Endothelial cell of umbilical vein (primary cell): ENCODE measurements at regions not wholly inside any gene's neighbourhood (a gene's known extent, or its start where the extent isn't known, plus 50 kb on each side); places are given as distances from the start of the nearest gene placed in this dataset.

ENCODE experiments used
- BruUV-seq: library from RNA; stranded (reverse); fragments of 400-500 nt; replicated peaks from 2 replicates; lab custom pipeline; 2021; lab: Mats Ljungman, UMichigan
- CTCF ChIA-PET: fragments of 300-600, 350-600 bp; sonication (Branson Sonifier 250); formaldehyde crosslinking; loops from one replicate; lab custom pipeline; 2021; ENCODE audit warnings: antibody characterized with exemption, inconsistent platforms; lab: Charles Lee
- POLR2A ChIA-PET: fragments of 300-600, 350-600 bp; sonication (Branson Sonifier 250); formaldehyde crosslinking; loops from one replicate; lab custom pipeline; 2021; ENCODE audit warnings: antibody characterized with exemption, inconsistent platforms; lab: Charles Lee
- DNase-seq: peaks from one replicate; pipeline ENCODE4 v3.0.0-alpha.2; 2011; ENCODE audit warnings: low read depth, low spot score
- FAIRE-seq: peaks from 2 replicates; lab custom pipeline; 2011; peaks lifted over from hg19 to GRCh38; lab: Jason Lieb, UNC
- H2AFZ ChIP-seq: 2 replicates; pipeline ENCODE4 v1.6.0; 2012; ENCODE audit warnings: low read depth, low read length, control low read depth, inconsistent platforms
- H3K27ac ChIP-seq: 2 replicates; pipeline ENCODE4 v1.5.1; 2011; ENCODE audit warnings: low read depth, mild to moderate bottlenecking, control low read depth, low read length, moderate library complexity; ENCODE audit not compliant: insufficient read depth
- H3K27me3 ChIP-seq, 2 experiments: 2 replicates each; pipeline versions ENCODE4 v1.6.0 to v1.6.1; 2011; ENCODE audit warnings: low read length in 2 of 2, mixed read lengths in 1 of 2; ENCODE audit not compliant: control insufficient read depth in 2 of 2, insufficient read depth in 2 of 2
- H3K36me3 ChIP-seq, 2 experiments: 2 replicates in 1 of 2; 3 replicates in 1 of 2; pipeline ENCODE4 v1.5.1; 2011; ENCODE audit warnings: low read length in 2 of 2, mild to moderate bottlenecking in 1 of 2, moderate library complexity in 1 of 2; ENCODE audit not compliant: control insufficient read depth in 2 of 2, insufficient read depth in 2 of 2; ENCODE audit errors: extremely low read depth in 1 of 2
- H3K4me1 ChIP-seq: 3 replicates; pipeline ENCODE4 v1.5.1; 2011; ENCODE audit warnings: mild to moderate bottlenecking, low read length; ENCODE audit not compliant: control insufficient read depth, insufficient read depth; ENCODE audit errors: extremely low read depth
- H3K4me2 ChIP-seq: 2 replicates; pipeline ENCODE4 v1.6.1; 2011; ENCODE audit warnings: low read length, control low read depth, mixed read lengths; ENCODE audit not compliant: insufficient read depth
- H3K4me3 ChIP-seq, 3 experiments: fragments of 200-600 bp in 1 of 3; sonication (generic), shearing (Covaris generic) in 1 of 3; replicated peaks in 1 of 3; 2 replicates each; pipeline ENCODE4 v1.5.1; 2011 to 2016; ENCODE audit warnings: control low read depth in 3 of 3, low read length in 3 of 3, mild to moderate bottlenecking in 2 of 3, inconsistent platforms in 1 of 3, low read depth in 1 of 3, moderate library complexity in 1 of 3; ENCODE audit not compliant: insufficient read depth in 1 of 3
- H3K79me2 ChIP-seq: 2 replicates; pipeline ENCODE4 v1.6.0; 2012; ENCODE audit warnings: low read length, inconsistent platforms; ENCODE audit not compliant: control insufficient read depth, insufficient read depth
- H3K9ac ChIP-seq: replicated peaks from 2 replicates; pipeline ENCODE3; 2011; ENCODE audit warnings: low read length, control low read depth; ENCODE audit not compliant: insufficient read depth; ENCODE audit errors: extremely low read depth
- H3K9me1 ChIP-seq: replicated peaks from 3 replicates; pipeline ENCODE4 v1.6.0; 2011; ENCODE audit warnings: mild to moderate bottlenecking, low read length; ENCODE audit not compliant: control insufficient read depth, insufficient read depth; ENCODE audit errors: extremely low read depth
- H3K9me3 ChIP-seq: replicated peaks from 2 replicates; pipeline ENCODE4 v1.5.1; 2012; ENCODE audit warnings: low read length, inconsistent platforms; ENCODE audit not compliant: control insufficient read depth, insufficient read depth
- H4K20me1 ChIP-seq: replicated peaks from 2 replicates; pipeline ENCODE3; 2011; ENCODE audit warnings: mild to moderate bottlenecking, low read length; ENCODE audit not compliant: control insufficient read depth, insufficient read depth; ENCODE audit errors: extremely low read depth
- CTCF ChIP-seq, 2 donors: IDR thresholded peaks; 1 replicate in 1 of 2; 2 replicates in 1 of 2; pipeline ENCODE4 v1.5.1; 2011; ENCODE audit warnings: low read length in 2 of 2, mild to moderate bottlenecking in 2 of 2, moderate library complexity in 2 of 2, control low read depth in 1 of 2, inconsistent platforms in 1 of 2, low read depth in 1 of 2; ENCODE audit not compliant: insufficient read depth in 1 of 2; ENCODE audit errors: extremely low read depth in 1 of 2
- EZH2 ChIP-seq: IDR thresholded peaks from 2 replicates; pipeline ENCODE4 v1.6.1; 2012; ENCODE audit warnings: borderline replicate concordance, low read depth, mild to moderate bottlenecking, moderate library complexity, low read length, inconsistent platforms; ENCODE audit not compliant: severe bottlenecking
- FOS ChIP-seq: IDR thresholded peaks from 2 replicates; pipeline ENCODE4 v1.6.1; 2011; ENCODE audit warnings: mild to moderate bottlenecking, low read length, moderate library complexity, borderline replicate concordance; ENCODE audit not compliant: insufficient read depth
- GATA2 ChIP-seq: IDR thresholded peaks from 2 replicates; pipeline ENCODE4 v1.7.0; 2011; ENCODE audit warnings: low read depth, mild to moderate bottlenecking, moderate library complexity, mixed read lengths, low read length; ENCODE audit not compliant: insufficient read length, insufficient read depth
- JUN ChIP-seq: IDR thresholded peaks from 2 replicates; pipeline ENCODE4 v1.6.1; 2011; ENCODE audit warnings: borderline replicate concordance, low read depth; ENCODE audit not compliant: insufficient read length, insufficient read depth
- MAX ChIP-seq: IDR thresholded peaks from 2 replicates; pipeline ENCODE4 v1.6.1; 2011; ENCODE audit not compliant: insufficient read depth, insufficient read length
- MYC ChIP-seq: IDR thresholded peaks from one replicate; pipeline ENCODE4 v1.6.1; 2011; ENCODE audit warnings: mild to moderate bottlenecking, low read depth, low read length
- POLR2A ChIP-seq: IDR thresholded peaks from 2 replicates; pipeline ENCODE4 v1.6.1; 2012; ENCODE audit warnings: low read depth, mild to moderate bottlenecking, control low read depth, low read length
- POLR2AphosphoS5 ChIP-seq: IDR thresholded peaks from 2 replicates; pipeline ENCODE4 v1.6.1; 2012; ENCODE audit warnings: low read depth, mild to moderate bottlenecking, control low read depth, low read length, moderate library complexity; ENCODE audit not compliant: insufficient read depth
- dilution Hi-C: fragments of 300-500 bp; cut with MboI; formaldehyde crosslinking; loops from one replicate; pipeline ENCODE4 v1.15.0; 2019; ENCODE audit warnings: low sequenced_read_pairs; ENCODE audit not compliant: extremely low pct_ligation_motif_present
- intact Hi-C: fragments of 100-400 bp; cut with micrococcal nuclease; formaldehyde crosslinking; loops from one replicate; pipeline ENCODE4 v1.10.0; 2022

- FAIRE-seq = no peak
- DNase-seq = no peak
- H3K27ac ChIP-seq = no peak overlapping the region
Measured at GRCh38 chr7:124130-124949, 68.0 kb upstream of the FAM20C start.

GRCh38 chr7:125061-125475 lies 67.3 kb upstream of the FAM20C start:
- H3K27me3 ChIP-seq = peaks cover 0 to 2% of the 10 kb centered on the region in 2 experiments
- POLR2A ChIA-PET = no interaction called here

More at GRCh38 chr7:124130-124949, 68.0 kb upstream of the FAM20C start:
- intact Hi-C loops (no loop called here), dilution Hi-C loops (no loop called here)
- Histone ChIP-seq H4K20me1 (no peaks in the 10 kb centered on the region), H3K9ac (no peak overlapping the region), H2AFZ (no peak overlapping the region), H3K9me3 (no peaks in the 10 kb centered on the region), H3K9me1 (no peaks in the 10 kb centered on the region), H3K4me1 (no peaks in the 10 kb centered on the region), H3K27me3 (peaks cover 0 to 2% of the 10 kb centered on the region in 2 experiments), H3K79me2 (no peaks in the 10 kb centered on the region), H3K4me3 (no peak overlapping the region), H3K36me3 (no peaks in the 10 kb centered on the region), H3K4me2 (no peak overlapping the region)
- TF ChIP-seq GATA2 (no peak), MAX (no peak), POLR2AphosphoS5 (no peak), FOS (no peak), MYC (no peak), POLR2A (no peak), JUN (no peak), EZH2 (no peak)
- POLR2A ChIA-PET = no interaction called here
- no TSS peak for BruUV-seq
- CTCF ChIA-PET = interaction anchor here (1.0 kb wide), 1 partner anchor 23 kb away, joined by 3 read pairs; no protein-coding TSS in a partner anchor

More at GRCh38 chr7:125061-125475, 67.3 kb upstream of the FAM20C start:
- TF ChIP-seq POLR2A = no peak
- no peak for TF ChIP-seq EZH2
- no peak for TF ChIP-seq MAX
- no peak for TF ChIP-seq FOS
- TF ChIP-seq JUN = no peak
- TF ChIP-seq GATA2 = no peak
- TF ChIP-seq MYC = no peak
- no peak for TF ChIP-seq POLR2AphosphoS5
- no peak for TF ChIP-seq CTCF (IDR thresholded peaks at IDR 0.05; ENCODE audit: extremely low read depth in 1 of 2, insufficient read depth in 1 of 2, low read depth in 1 of 2, low read length in 2 of 2)
- no peak for DNase-seq
- H3K9me3 ChIP-seq = no peaks in the 10 kb centered on the region
- FAIRE-seq = no peak
- no peaks in the 10 kb centered on the region for H4K20me1 ChIP-seq
- H3K9me1 ChIP-seq = no peaks in the 10 kb centered on the region
- intact Hi-C loops (no loop called here), dilution Hi-C loops (no loop called here)
- H3K4me2 ChIP-seq = no peak overlapping the region
- no peaks in the 10 kb centered on the region for H3K36me3 ChIP-seq
- BruUV-seq = no TSS peak
- H3K4me3 ChIP-seq = no peak overlapping the region
- no peak overlapping the region for H2AFZ ChIP-seq
- no peak overlapping the region for H3K27ac ChIP-seq
- H3K4me1 ChIP-seq = no peaks in the 10 kb centered on the region
- H3K9ac ChIP-seq = no peak overlapping the region
- no peaks in the 10 kb centered on the region for H3K79me2 ChIP-seq
- CTCF ChIA-PET = interaction anchor here (1.0 kb wide), 1 partner anchor 23 kb away, joined by 3 read pairs; no protein-coding TSS in a partner anchor
